Activated T-cell treated with anti-CD3 and anti-CD28 coated beads, Interleukin-2, amount 50 U/mL, for 24 hours (primary cell): ENCODE measurements at regions not wholly inside any gene's neighbourhood (a gene's known extent, or its start where the extent isn't known, plus 50 kb on each side); places are given as distances from the start of the nearest gene placed in this dataset.

Source experiments
- DNase-seq: peaks from one replicate; pipeline ENCODE4 v3.0.0-alpha.2; 2020
- H3K27ac Mint-ChIP-seq: 2 replicates; pipeline ENCODE4 v1.8.0; 2020; ENCODE audit warnings: mild to moderate bottlenecking, mixed read lengths
- H3K27me3 Mint-ChIP-seq: 2 replicates; pipeline ENCODE4 v1.8.0; 2020; ENCODE audit warnings: mixed read lengths
- H3K36me3 Mint-ChIP-seq: 2 replicates; pipeline ENCODE4 v1.8.0; 2020; ENCODE audit warnings: low read depth, mixed read lengths
- H3K4me1 Mint-ChIP-seq: 2 replicates; pipeline ENCODE4 v1.8.0; 2020; ENCODE audit warnings: low read depth, mixed read lengths
- H3K4me3 Mint-ChIP-seq: 2 replicates; pipeline ENCODE4 v1.8.0; 2020; ENCODE audit warnings: mild to moderate bottlenecking, moderate library complexity, mixed read lengths
- H3K9me3 Mint-ChIP-seq: 2 replicates; pipeline ENCODE4 v1.8.0; 2020; ENCODE audit warnings: mixed read lengths

GRCh38 chr18:26763446-26764110 is 101.9 kb downstream of the AQP4 start:
- Mint-ChIP-seq H3K4me3 (no peak overlapping the region), H3K27ac (no peak overlapping the region), H3K9me3 (peaks cover 8% of the 10 kb centered on the region)

GRCh38 chr18:26757263-26758019 is 108.1 kb downstream of the AQP4 start:
- Mint-ChIP-seq H3K27me3 (no peaks in the 10 kb centered on the region), H3K4me3 (no peak overlapping the region), H3K36me3 (no peaks in the 10 kb centered on the region), H3K4me1 (no peaks in the 10 kb centered on the region), H3K27ac (no peak overlapping the region), H3K9me3 (no peaks in the 10 kb centered on the region)
- no peak for DNase-seq

More at GRCh38 chr18:26763446-26764110, 101.9 kb downstream of the AQP4 start:
- Mint-ChIP-seq H3K27me3 (no peaks in the 10 kb centered on the region), H3K36me3 (no peaks in the 10 kb centered on the region), H3K4me1 (no peaks in the 10 kb centered on the region)
- no peak for DNase-seq

- DNase-seq: no peak
- Mint-ChIP-seq H3K36me3 (no peaks in the 10 kb centered on the region), H3K9me3 (no peaks in the 10 kb centered on the region), H3K4me1 (no peaks in the 10 kb centered on the region), H3K27me3 (no peaks in the 10 kb centered on the region), H3K27ac (no peak overlapping the region), H3K4me3 (no peak overlapping the region)
Observed at GRCh38 chr18:26756556-26756955, 109.0 kb downstream of the AQP4 start.

GRCh38 chr18:26746826-26747475 is 118.6 kb downstream of the AQP4 start:
- H3K4me1 Mint-ChIP-seq: no peaks in the 10 kb centered on the region
- no peak overlapping the region for H3K4me3 Mint-ChIP-seq
- no peaks in the 10 kb centered on the region for H3K27me3 Mint-ChIP-seq
- no peak overlapping the region for H3K27ac Mint-ChIP-seq
- DNase-seq: no peak
- H3K9me3 Mint-ChIP-seq: no peaks in the 10 kb centered on the region
- no peaks in the 10 kb centered on the region for H3K36me3 Mint-ChIP-seq

- Mint-ChIP-seq H3K4me3 (no peak overlapping the region), H3K27me3 (no peaks in the 10 kb centered on the region), H3K4me1 (no peaks in the 10 kb centered on the region), H3K9me3 (no peaks in the 10 kb centered on the region), H3K36me3 (no peaks in the 10 kb centered on the region), H3K27ac (no peak overlapping the region)
- no peak for DNase-seq
Observed at GRCh38 chr18:26746398-26746797, 119.1 kb downstream of the AQP4 start.

GRCh38 chr18:26745288-26746181 is 120.0 kb downstream of the AQP4 start:
- H3K9me3 Mint-ChIP-seq: no peaks in the 10 kb centered on the region
- H3K4me3 Mint-ChIP-seq: no peak overlapping the region
- DNase-seq: no peak
- no peak overlapping the region for H3K27ac Mint-ChIP-seq
- H3K4me1 Mint-ChIP-seq: no peaks in the 10 kb centered on the region
- H3K27me3 Mint-ChIP-seq: no peaks in the 10 kb centered on the region
- no peaks in the 10 kb centered on the region for H3K36me3 Mint-ChIP-seq

- Mint-ChIP-seq H3K4me1 (no peaks in the 10 kb centered on the region), H3K27ac (no peak overlapping the region), H3K27me3 (no peaks in the 10 kb centered on the region), H3K36me3 (no peaks in the 10 kb centered on the region), H3K4me3 (no peak overlapping the region), H3K9me3 (no peaks in the 10 kb centered on the region)
- DNase-seq: no peak
Observed at GRCh38 chr18:26741758-26742157, 123.7 kb downstream of the AQP4 start.

GRCh38 chr18:26741048-26741447 is 124.5 kb downstream of the AQP4 start:
- DNase-seq: no peak
- Mint-ChIP-seq H3K9me3 (no peaks in the 10 kb centered on the region), H3K27me3 (no peaks in the 10 kb centered on the region), H3K36me3 (no peaks in the 10 kb centered on the region), H3K4me3 (no peak overlapping the region), H3K27ac (no peak overlapping the region), H3K4me1 (no peaks in the 10 kb centered on the region)

GRCh38 chr18:26740396-26740795 is 125.1 kb downstream of the AQP4 start:
- no peaks in the 10 kb centered on the region for H3K9me3 Mint-ChIP-seq
- no peak overlapping the region for H3K27ac Mint-ChIP-seq
- H3K27me3 Mint-ChIP-seq: no peaks in the 10 kb centered on the region
- no peaks in the 10 kb centered on the region for H3K36me3 Mint-ChIP-seq
- DNase-seq: no peak
- no peak overlapping the region for H3K4me3 Mint-ChIP-seq
- no peaks in the 10 kb centered on the region for H3K4me1 Mint-ChIP-seq

GRCh38 chr18:26738706-26739105 is 126.8 kb downstream of the AQP4 start:
- no peak overlapping the region for H3K27ac Mint-ChIP-seq
- no peak for DNase-seq
- H3K36me3 Mint-ChIP-seq: no peaks in the 10 kb centered on the region
- no peaks in the 10 kb centered on the region for H3K4me1 Mint-ChIP-seq
- H3K9me3 Mint-ChIP-seq: no peaks in the 10 kb centered on the region
- H3K4me3 Mint-ChIP-seq: no peak overlapping the region
- no peaks in the 10 kb centered on the region for H3K27me3 Mint-ChIP-seq

- no peak overlapping the region for H3K4me3 Mint-ChIP-seq
- DNase-seq: no peak
- no peaks in the 10 kb centered on the region for H3K9me3 Mint-ChIP-seq
- no peaks in the 10 kb centered on the region for H3K4me1 Mint-ChIP-seq
- no peaks in the 10 kb centered on the region for H3K36me3 Mint-ChIP-seq
- H3K27ac Mint-ChIP-seq: no peak overlapping the region
- H3K27me3 Mint-ChIP-seq: no peaks in the 10 kb centered on the region
Observed at GRCh38 chr18:26736301-26736700, 129.2 kb downstream of the AQP4 start.

- no peaks in the 10 kb centered on the region for H3K4me1 Mint-ChIP-seq
- H3K27ac Mint-ChIP-seq: no peak overlapping the region
- H3K36me3 Mint-ChIP-seq: no peaks in the 10 kb centered on the region
- H3K4me3 Mint-ChIP-seq: no peak overlapping the region
- no peaks in the 10 kb centered on the region for H3K9me3 Mint-ChIP-seq
- no peak for DNase-seq
- no peaks in the 10 kb centered on the region for H3K27me3 Mint-ChIP-seq
Observed at GRCh38 chr18:26734760-26735159, 130.7 kb downstream of the AQP4 start.

- no peak for DNase-seq
- no peaks in the 10 kb centered on the region for H3K27me3 Mint-ChIP-seq
- no peaks in the 10 kb centered on the region for H3K9me3 Mint-ChIP-seq
- no peaks in the 10 kb centered on the region for H3K36me3 Mint-ChIP-seq
- no peaks in the 10 kb centered on the region for H3K4me1 Mint-ChIP-seq
- H3K4me3 Mint-ChIP-seq: no peak overlapping the region
- H3K27ac Mint-ChIP-seq: no peak overlapping the region
Observed at GRCh38 chr18:26729449-26729848, 136.1 kb downstream of the AQP4 start.

GRCh38 chr18:26729008-26729407 is 136.5 kb downstream of the AQP4 start:
- Mint-ChIP-seq H3K4me1 (no peaks in the 10 kb centered on the region), H3K9me3 (no peaks in the 10 kb centered on the region), H3K27me3 (no peaks in the 10 kb centered on the region), H3K36me3 (no peaks in the 10 kb centered on the region), H3K27ac (no peak overlapping the region), H3K4me3 (no peak overlapping the region)
- DNase-seq: no peak
